Astrocyte (in vitro differentiated cells and primary cell): ENCODE measurements at regions not wholly inside any gene's neighbourhood (a gene's known extent, or its start where the extent isn't known, plus 50 kb on each side); places are given as distances from the start of the nearest gene placed in this dataset.

Experiments
- DNase-seq: peaks from one replicate; pipeline ENCODE4 v3.0.0-alpha.2; 2010; ENCODE audit warnings: low read depth
- FAIRE-seq: peaks from 2 replicates; lab custom pipeline; 2011; peaks lifted over from hg19 to GRCh38; lab: Jason Lieb, UNC
- H2AFZ ChIP-seq: 2 replicates; pipeline ENCODE4 v1.6.0; 2012; ENCODE audit warnings: low read depth, low read length, inconsistent platforms
- H3K27ac ChIP-seq: 2 replicates; pipeline ENCODE4 v1.5.1; 2011; ENCODE audit warnings: low read depth, low read length, inconsistent platforms
- H3K27me3 ChIP-seq: 2 replicates; pipeline ENCODE4 v1.6.0; 2011; ENCODE audit warnings: low read length, inconsistent platforms; ENCODE audit not compliant: insufficient read depth
- H3K36me3 ChIP-seq: 2 replicates; pipeline ENCODE4 v1.5.1; 2011; ENCODE audit warnings: low read length, inconsistent platforms; ENCODE audit not compliant: insufficient read depth
- H3K4me1 ChIP-seq: 2 replicates; pipeline ENCODE4 v1.5.1; 2011; ENCODE audit warnings: low read length, inconsistent platforms; ENCODE audit not compliant: insufficient read depth
- H3K4me2 ChIP-seq: 2 replicates; pipeline ENCODE4 v1.6.0; 2012; ENCODE audit warnings: low read length, inconsistent platforms
- H3K4me3 ChIP-seq: 2 replicates; pipeline ENCODE4 v1.5.1; 2011; ENCODE audit warnings: low read depth, mild to moderate bottlenecking, low read length, inconsistent platforms; ENCODE audit not compliant: insufficient read depth
- H3K79me2 ChIP-seq: 2 replicates; pipeline ENCODE4 v1.6.0; 2012; ENCODE audit warnings: mild to moderate bottlenecking, low read length, inconsistent platforms; ENCODE audit not compliant: insufficient read depth
- H3K9ac ChIP-seq: 2 replicates; pipeline ENCODE4 v1.6.0; 2012; ENCODE audit warnings: mild to moderate bottlenecking, low read length, inconsistent platforms
- H3K9me3 ChIP-seq: 2 replicates; pipeline ENCODE4 v1.5.1; 2012; ENCODE audit warnings: low read depth, mild to moderate bottlenecking, low read length, inconsistent platforms; ENCODE audit not compliant: insufficient read depth
- H4K20me1 ChIP-seq: 2 replicates; pipeline ENCODE4 v1.6.0; 2012; ENCODE audit warnings: low read length, inconsistent platforms; ENCODE audit not compliant: insufficient read depth
- H3K27ac Mint-ChIP-seq: one replicate; pipeline ENCODE4 v1.8.0; 2021; ENCODE audit warnings: mild to moderate bottlenecking, mixed read lengths; ENCODE audit not compliant: unreplicated experiment
- H3K27me3 Mint-ChIP-seq: one replicate; pipeline ENCODE4 v1.8.0; 2021; ENCODE audit warnings: low read depth, mixed read lengths; ENCODE audit not compliant: unreplicated experiment
- H3K36me3 Mint-ChIP-seq: one replicate; pipeline ENCODE4 v1.8.0; 2021; ENCODE audit warnings: low read depth, mixed read lengths; ENCODE audit not compliant: unreplicated experiment
- H3K4me1 Mint-ChIP-seq: one replicate; pipeline ENCODE4 v1.8.0; 2021; ENCODE audit warnings: low read depth, mixed read lengths; ENCODE audit not compliant: unreplicated experiment
- H3K4me3 Mint-ChIP-seq: one replicate; pipeline ENCODE4 v1.8.0; 2021; ENCODE audit warnings: mild to moderate bottlenecking, moderate library complexity, mixed read lengths; ENCODE audit not compliant: unreplicated experiment
- H3K9me3 Mint-ChIP-seq: one replicate; pipeline ENCODE4 v1.8.0; 2021; ENCODE audit warnings: mild to moderate bottlenecking, mixed read lengths; ENCODE audit not compliant: unreplicated experiment
- EZH2 ChIP-seq: IDR thresholded peaks from 2 replicates; pipeline ENCODE4 v1.6.1; 2012; ENCODE audit warnings: mild to moderate bottlenecking, low read length, inconsistent platforms; ENCODE audit not compliant: insufficient read depth
- TF ChIP-seq, protein P1 (sequence below): IDR thresholded peaks from 2 replicates; pipeline ENCODE4 v1.5.1; 2011; ENCODE audit warnings: low read depth, mild to moderate bottlenecking, inconsistent platforms, low read length, moderate library complexity; ENCODE audit not compliant: insufficient read depth

GRCh38 chr2:51201295-51201694 is 169.4 kb upstream of the NRXN1 start:
- H4K20me1 ChIP-seq = no peaks in the 10 kb centered on the region
- no peaks in the 10 kb centered on the region for H3K4me1 ChIP-seq
- TF ChIP-seq, protein P1, sequence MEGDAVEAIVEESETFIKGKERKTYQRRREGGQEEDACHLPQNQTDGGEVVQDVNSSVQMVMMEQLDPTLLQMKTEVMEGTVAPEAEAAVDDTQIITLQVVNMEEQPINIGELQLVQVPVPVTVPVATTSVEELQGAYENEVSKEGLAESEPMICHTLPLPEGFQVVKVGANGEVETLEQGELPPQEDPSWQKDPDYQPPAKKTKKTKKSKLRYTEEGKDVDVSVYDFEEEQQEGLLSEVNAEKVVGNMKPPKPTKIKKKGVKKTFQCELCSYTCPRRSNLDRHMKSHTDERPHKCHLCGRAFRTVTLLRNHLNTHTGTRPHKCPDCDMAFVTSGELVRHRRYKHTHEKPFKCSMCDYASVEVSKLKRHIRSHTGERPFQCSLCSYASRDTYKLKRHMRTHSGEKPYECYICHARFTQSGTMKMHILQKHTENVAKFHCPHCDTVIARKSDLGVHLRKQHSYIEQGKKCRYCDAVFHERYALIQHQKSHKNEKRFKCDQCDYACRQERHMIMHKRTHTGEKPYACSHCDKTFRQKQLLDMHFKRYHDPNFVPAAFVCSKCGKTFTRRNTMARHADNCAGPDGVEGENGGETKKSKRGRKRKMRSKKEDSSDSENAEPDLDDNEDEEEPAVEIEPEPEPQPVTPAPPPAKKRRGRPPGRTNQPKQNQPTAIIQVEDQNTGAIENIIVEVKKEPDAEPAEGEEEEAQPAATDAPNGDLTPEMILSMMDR = no peak
- no peak for TF ChIP-seq EZH2
- FAIRE-seq (no peak), DNase-seq (no peak)
- no peak overlapping the region for H3K9ac ChIP-seq
- Mint-ChIP-seq H3K4me1 (no peaks in the 10 kb centered on the region), H3K36me3 (no peaks in the 10 kb centered on the region), H3K27me3 (no peaks in the 10 kb centered on the region), H3K27ac (no peak overlapping the region), H3K4me3 (no peak overlapping the region), H3K9me3 (no peaks in the 10 kb centered on the region)
- no peak overlapping the region for H2AFZ ChIP-seq
- no peaks in the 10 kb centered on the region for H3K27me3 ChIP-seq
- H3K4me2 ChIP-seq = no peak overlapping the region
- no peaks in the 10 kb centered on the region for H3K36me3 ChIP-seq
- H3K4me3 ChIP-seq = no peak overlapping the region
- H3K27ac ChIP-seq = no peak overlapping the region
- H3K79me2 ChIP-seq = no peaks in the 10 kb centered on the region
- no peaks in the 10 kb centered on the region for H3K9me3 ChIP-seq

DNA sequence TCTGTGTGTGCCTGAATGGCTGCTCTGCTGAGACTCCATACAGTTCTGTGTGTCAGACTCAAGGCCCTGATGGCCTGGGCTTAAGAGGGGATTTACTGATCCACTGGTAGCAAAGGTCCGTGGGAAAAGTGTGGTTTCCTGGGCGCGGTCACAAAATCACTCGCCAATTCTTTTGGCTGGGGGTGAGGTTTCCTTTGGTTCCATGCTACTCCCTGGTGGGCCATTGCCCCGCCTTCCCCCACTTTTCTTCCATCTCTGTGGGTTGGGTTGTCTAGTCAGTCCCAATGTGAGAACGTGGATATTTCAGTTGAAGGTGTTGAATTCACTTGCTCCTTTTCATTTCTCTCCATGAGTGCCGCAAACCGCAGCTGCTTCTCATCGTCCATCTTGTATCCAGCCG is 162.7 kb upstream of the NRXN1 start:
- no peaks in the 10 kb centered on the region for H3K4me1 ChIP-seq
- no peak overlapping the region for H3K9ac ChIP-seq
- H4K20me1 ChIP-seq = no peaks in the 10 kb centered on the region
- TF ChIP-seq EZH2 = no peak
- TF ChIP-seq, protein P1 = no peak
- H3K27me3 ChIP-seq = no peaks in the 10 kb centered on the region
- H3K27me3 Mint-ChIP-seq = no peaks in the 10 kb centered on the region
- H3K36me3 Mint-ChIP-seq = no peaks in the 10 kb centered on the region
- no peak overlapping the region for H3K27ac ChIP-seq
- H2AFZ ChIP-seq = no peak overlapping the region
- H3K27ac Mint-ChIP-seq = no peak overlapping the region
- peaks cover 5% of the 10 kb centered on the region for H3K9me3 Mint-ChIP-seq
- no peaks in the 10 kb centered on the region for H3K79me2 ChIP-seq
- H3K4me3 Mint-ChIP-seq = no peak overlapping the region
- FAIRE-seq (no peak), DNase-seq (no peak)
- H3K36me3 ChIP-seq = no peaks in the 10 kb centered on the region
- H3K4me2 ChIP-seq = no peak overlapping the region
- no peaks in the 10 kb centered on the region for H3K4me1 Mint-ChIP-seq
- no peak overlapping the region for H3K4me3 ChIP-seq
- H3K9me3 ChIP-seq = no peaks in the 10 kb centered on the region

GRCh38 chr2:51170273-51170672 is 138.3 kb upstream of the NRXN1 start:
- TF ChIP-seq, protein P1 = no peak
- no peak for TF ChIP-seq EZH2
- no peak overlapping the region for H3K4me3 Mint-ChIP-seq
- H3K4me1 Mint-ChIP-seq = no peaks in the 10 kb centered on the region
- no peak for DNase-seq
- Histone ChIP-seq H3K4me3 (no peak overlapping the region), H3K27me3 (no peaks in the 10 kb centered on the region), H3K79me2 (no peaks in the 10 kb centered on the region), H2AFZ (no peak overlapping the region), H3K36me3 (no peaks in the 10 kb centered on the region), H3K9me3 (no peaks in the 10 kb centered on the region), H4K20me1 (no peaks in the 10 kb centered on the region), H3K4me2 (no peak overlapping the region), H3K9ac (no peak overlapping the region), H3K27ac (no peak overlapping the region), H3K4me1 (no peaks in the 10 kb centered on the region)
- no peak for FAIRE-seq
- no peaks in the 10 kb centered on the region for H3K36me3 Mint-ChIP-seq
- H3K27me3 Mint-ChIP-seq = no peaks in the 10 kb centered on the region
- H3K27ac Mint-ChIP-seq = no peak overlapping the region
- H3K9me3 Mint-ChIP-seq = no peaks in the 10 kb centered on the region
